IMR-90 (cell line): ENCODE measurements at regions not wholly inside any gene's neighbourhood (a gene's known extent, or its start where the extent isn't known, plus 50 kb on each side); places are given as distances from the start of the nearest gene placed in this dataset.

Source experiments
- ATAC-seq: fragments of 200-7000 bp; cut with Tn5 transposase; 2 replicates; pipeline ENCODE4 v1.9.1; 2020; ENCODE audit warnings: low read depth, mild to moderate bottlenecking, moderate library complexity
- BruUV-seq: library from RNA; stranded (reverse); fragments of 400-500 nt; replicated peaks from 2 replicates; lab custom pipeline; 2021; lab: Mats Ljungman, UMichigan
- CTCF ChIA-PET: fragments of 300-600 bp; formaldehyde crosslinking; extraction: SDS; loops from one replicate; lab custom pipeline; 2021; ENCODE audit warnings: antibody characterized with exemption; lab: Yijun Ruan, JAX
- POLR2A ChIA-PET: fragments of 300-600 bp; sonication (Branson Sonifier 250); formaldehyde crosslinking; loops from one replicate; lab custom pipeline; 2022; ENCODE audit warnings: antibody characterized with exemption; ENCODE audit not compliant: unreplicated experiment; lab: Charles Lee
- DNase-seq: peaks from one replicate; pipeline ENCODE4 v3.0.0; 2013
- H2AFZ ChIP-seq: replicated peaks from 2 replicates; pipeline ENCODE3; 2013; ENCODE audit warnings: low read length, mild to moderate bottlenecking; ENCODE audit not compliant: poor library complexity
- H2AK5ac ChIP-seq: 2 replicates; pipeline ENCODE4 v1.6.1; 2013; ENCODE audit warnings: low read depth, low read length, inconsistent platforms
- H2AK9ac ChIP-seq: replicated peaks from 2 replicates; pipeline ENCODE3; 2013; ENCODE audit warnings: mild to moderate bottlenecking, low read depth, low read length, moderate library complexity; ENCODE audit not compliant: poor library complexity
- H2BK120ac ChIP-seq: 2 replicates; pipeline ENCODE4 v1.6.1; 2013; ENCODE audit warnings: low read depth, low read length, inconsistent platforms
- H2BK15ac ChIP-seq: 3 replicates; pipeline ENCODE4 v1.6.1; 2013; ENCODE audit warnings: low read depth, low read length, inconsistent platforms
- H2BK20ac ChIP-seq: 2 replicates; pipeline ENCODE4 v1.6.1; 2013; ENCODE audit warnings: low read depth, mild to moderate bottlenecking, inconsistent platforms, low read length, moderate library complexity
- H2BK5ac ChIP-seq: 2 replicates; pipeline ENCODE4 v1.6.1; 2013; ENCODE audit warnings: mild to moderate bottlenecking, low read depth, low read length, inconsistent platforms; ENCODE audit not compliant: poor library complexity, severe bottlenecking
- H3K14ac ChIP-seq: replicated peaks from 2 replicates; pipeline ENCODE4 v1.6.1; 2013; ENCODE audit warnings: low read depth, low read length, inconsistent platforms
- H3K18ac ChIP-seq: 2 replicates; pipeline ENCODE4 v1.6.1; 2013; ENCODE audit warnings: low read depth, low read length, control low read depth
- H3K23ac ChIP-seq: 2 replicates; pipeline ENCODE4 v1.6.1; 2013; ENCODE audit warnings: low read depth, low read length, inconsistent platforms
- H3K27ac ChIP-seq: 2 replicates; pipeline ENCODE4 v1.5.1; 2013; ENCODE audit warnings: mild to moderate bottlenecking, control low read depth, low read length; ENCODE audit not compliant: insufficient read depth
- H3K27me3 ChIP-seq: 2 replicates; pipeline ENCODE4 v1.6.1; 2013; ENCODE audit warnings: low read length; ENCODE audit not compliant: control insufficient read depth, insufficient read depth
- H3K36me3 ChIP-seq: 2 replicates; pipeline ENCODE4 v1.6.1; 2013; ENCODE audit warnings: low read length, mixed read lengths; ENCODE audit not compliant: control insufficient read depth, insufficient read depth
- H3K4ac ChIP-seq: 2 replicates; pipeline ENCODE4 v1.6.1; 2013; ENCODE audit warnings: low read depth, low read length, inconsistent platforms
- H3K4me1 ChIP-seq: 2 replicates; pipeline ENCODE4 v1.6.1; 2013; ENCODE audit warnings: low read length, mixed read lengths; ENCODE audit not compliant: control insufficient read depth, insufficient read depth
- H3K4me2 ChIP-seq: 2 replicates; pipeline ENCODE4 v1.6.1; 2013; ENCODE audit warnings: low read depth, mild to moderate bottlenecking, control low read depth, low read length, moderate library complexity
- H3K4me3 ChIP-seq: 2 replicates; pipeline ENCODE4 v1.5.1; 2013; ENCODE audit warnings: low read depth, mild to moderate bottlenecking, control low read depth, low read length, moderate library complexity; ENCODE audit not compliant: insufficient read depth
- H3K56ac ChIP-seq: 2 replicates; pipeline ENCODE4 v1.6.1; 2013; ENCODE audit warnings: low read length, inconsistent platforms; ENCODE audit not compliant: insufficient read depth; ENCODE audit errors: extremely low read depth
- H3K79me1 ChIP-seq, 2 experiments: 2 replicates each; pipeline ENCODE4 v1.6.1; 2013; ENCODE audit warnings: low read length in 2 of 2, inconsistent platforms in 1 of 2, low read depth in 1 of 2
- H3K9ac ChIP-seq: 2 replicates; pipeline ENCODE4 v1.6.1; 2013; ENCODE audit warnings: low read depth, low read length, control low read depth
- H3K9me1 ChIP-seq: 2 replicates; pipeline ENCODE4 v1.6.1; 2013; ENCODE audit warnings: low read length, inconsistent platforms; ENCODE audit not compliant: insufficient read depth
- H3K9me3 ChIP-seq: 2 replicates; pipeline ENCODE4 v1.6.1; 2013; ENCODE audit warnings: low read length; ENCODE audit not compliant: control insufficient read depth, insufficient read depth
- H4K20me1 ChIP-seq: 2 replicates; pipeline ENCODE4 v1.6.1; 2013; ENCODE audit warnings: low read length, inconsistent platforms; ENCODE audit not compliant: insufficient read depth
- H4K5ac ChIP-seq: 2 replicates; pipeline ENCODE4 v1.6.1; 2013; ENCODE audit warnings: mild to moderate bottlenecking, low read depth, low read length, control low read depth
- H4K8ac ChIP-seq, 2 experiments: 2 replicates each; pipeline ENCODE4 v1.6.1; 2013; ENCODE audit warnings: low read depth in 2 of 2, low read length in 2 of 2, control low read depth in 1 of 2, inconsistent platforms in 1 of 2
- H4K91ac ChIP-seq: 2 replicates; pipeline ENCODE4 v1.6.1; 2013; ENCODE audit warnings: low read depth, low read length, inconsistent platforms; ENCODE audit not compliant: insufficient read depth
- BHLHE40 ChIP-seq: fragments of 150-350 bp; IDR thresholded peaks from 2 replicates; pipeline ENCODE4 v1.6.1; 2016; ENCODE audit warnings: mild to moderate bottlenecking, low read depth, low read length
- FOS ChIP-seq: fragments of 150-350 bp; IDR thresholded peaks from 2 replicates; pipeline ENCODE4 v1.6.1; 2016; ENCODE audit warnings: low read depth, low read length
- MAFK ChIP-seq: IDR thresholded peaks from 2 replicates; pipeline ENCODE4 v1.6.1; 2012; ENCODE audit warnings: low read depth, low read length, improper control_type of control experiment
- MXI1 ChIP-seq: IDR thresholded peaks from 2 replicates; pipeline ENCODE4 v1.6.1; 2012; ENCODE audit warnings: low read depth, mild to moderate bottlenecking, low read length, moderate library complexity, borderline replicate concordance
- NFE2L2 ChIP-seq: fragments of 150-350 bp; IDR thresholded peaks from 2 replicates; pipeline ENCODE4 v1.6.1; 2016; ENCODE audit warnings: low read depth, mild to moderate bottlenecking, low read length
- RAD21 ChIP-seq: IDR thresholded peaks from 2 replicates; pipeline ENCODE4 v1.6.1; 2012; ENCODE audit warnings: low read length, improper control_type of control experiment
- RFX5 ChIP-seq: IDR thresholded peaks from 2 replicates; pipeline ENCODE4 v1.8.0; 2012; ENCODE audit warnings: low read depth, mild to moderate bottlenecking, low read length, moderate library complexity
- WGBS, 2 experiments: methylation state at CpG; one replicate each; pipeline versions ENCODE4 v1.1.5 to v1.1.7; 2013; ENCODE audit warnings: missing lambda C conversion rate in 2 of 2; ENCODE audit not compliant: insufficient read length in 1 of 2; ENCODE audit errors: extremely low coverage in 2 of 2; 5-methylcytosine and 5-hydroxymethylcytosine counted together
- dilution Hi-C: fragments of 300-500 bp; cut with HindIII; formaldehyde crosslinking; loops from one replicate; pipeline ENCODE4 v1.14.3; 2018; ENCODE audit warnings: low sequenced_read_pairs; ENCODE audit not compliant: unreplicated experiment
- in situ Hi-C: fragments of 300-500 bp; cut with MboI; formaldehyde crosslinking; loops from 3 replicates; pipeline ENCODE4 v1.14.3; 2019; ENCODE audit warnings: low sequenced_read_pairs, inconsistent platforms, mixed read lengths
- intact Hi-C: fragments of 100-400 bp; cut with micrococcal nuclease; formaldehyde crosslinking; loops from 2 replicates; pipeline ENCODE4 v1.10.0; 2022
- TF ChIP-seq, protein P1 (sequence below): conservative IDR thresholded peaks from 2 replicates; pipeline ENCODE4 v1.5.1; 2012; ENCODE audit warnings: mild to moderate bottlenecking, low read depth, low read length, improper control_type of control experiment
- TF ChIP-seq, protein P2 (sequence below): fragments of 150-350 bp; IDR thresholded peaks from 2 replicates; pipeline ENCODE4 v1.6.1; 2016; ENCODE audit warnings: low read depth, mild to moderate bottlenecking, low read length, moderate library complexity, borderline replicate concordance

- Histone ChIP-seq H3K9ac (no peak overlapping the region), H4K20me1 (no peaks in the 10 kb centered on the region), H3K27me3 (no peaks in the 10 kb centered on the region; the same call in 1 of the 2 replicates), H3K23ac (no peak overlapping the region), H3K79me1 (no peaks in the 10 kb centered on the region), H3K9me3 (no peaks in the 10 kb centered on the region), H3K4me1 (no peaks in the 10 kb centered on the region), H3K4ac (no peak overlapping the region), H2BK15ac (no peak overlapping the region), H3K14ac (no peak overlapping the region), H4K5ac (no peak overlapping the region), H2BK120ac (no peak overlapping the region), H2BK5ac (no peak overlapping the region), H3K4me3 (no peak overlapping the region), H4K91ac (no peak overlapping the region), H4K8ac (no peak overlapping the region), H2BK20ac (no peak overlapping the region), H3K27ac (no peak overlapping the region), H2AK5ac (no peak overlapping the region), H3K56ac (no peak overlapping the region), H3K4me2 (no peak overlapping the region), H3K9me1 (no peaks in the 10 kb centered on the region), H3K36me3 (no peaks in the 10 kb centered on the region), H2AFZ (no peak overlapping the region), H2AK9ac (no peak overlapping the region), H3K18ac (no peak overlapping the region)
- POLR2A ChIA-PET, result no interaction called here
- CTCF ChIA-PET, result no interaction called here
- DNase-seq (no peak), ATAC-seq (no peak)
- intact Hi-C loops, result no loop called here
- in situ Hi-C loops, result no loop called here
- 100% methylated on average over 1 of the region's 2 CpGs; no CpG with 5 or more reads in 1 of the 2 experiments for WGBS, 2 experiments
- TF ChIP-seq, protein P1, sequence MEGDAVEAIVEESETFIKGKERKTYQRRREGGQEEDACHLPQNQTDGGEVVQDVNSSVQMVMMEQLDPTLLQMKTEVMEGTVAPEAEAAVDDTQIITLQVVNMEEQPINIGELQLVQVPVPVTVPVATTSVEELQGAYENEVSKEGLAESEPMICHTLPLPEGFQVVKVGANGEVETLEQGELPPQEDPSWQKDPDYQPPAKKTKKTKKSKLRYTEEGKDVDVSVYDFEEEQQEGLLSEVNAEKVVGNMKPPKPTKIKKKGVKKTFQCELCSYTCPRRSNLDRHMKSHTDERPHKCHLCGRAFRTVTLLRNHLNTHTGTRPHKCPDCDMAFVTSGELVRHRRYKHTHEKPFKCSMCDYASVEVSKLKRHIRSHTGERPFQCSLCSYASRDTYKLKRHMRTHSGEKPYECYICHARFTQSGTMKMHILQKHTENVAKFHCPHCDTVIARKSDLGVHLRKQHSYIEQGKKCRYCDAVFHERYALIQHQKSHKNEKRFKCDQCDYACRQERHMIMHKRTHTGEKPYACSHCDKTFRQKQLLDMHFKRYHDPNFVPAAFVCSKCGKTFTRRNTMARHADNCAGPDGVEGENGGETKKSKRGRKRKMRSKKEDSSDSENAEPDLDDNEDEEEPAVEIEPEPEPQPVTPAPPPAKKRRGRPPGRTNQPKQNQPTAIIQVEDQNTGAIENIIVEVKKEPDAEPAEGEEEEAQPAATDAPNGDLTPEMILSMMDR, result no peak
- TF ChIP-seq RFX5 (no peak), NFE2L2 (no peak), FOS (no peak), MAFK (no peak), BHLHE40 (no peak), RAD21 (no peak), MXI1 (no peak)
- TF ChIP-seq, protein P2, sequence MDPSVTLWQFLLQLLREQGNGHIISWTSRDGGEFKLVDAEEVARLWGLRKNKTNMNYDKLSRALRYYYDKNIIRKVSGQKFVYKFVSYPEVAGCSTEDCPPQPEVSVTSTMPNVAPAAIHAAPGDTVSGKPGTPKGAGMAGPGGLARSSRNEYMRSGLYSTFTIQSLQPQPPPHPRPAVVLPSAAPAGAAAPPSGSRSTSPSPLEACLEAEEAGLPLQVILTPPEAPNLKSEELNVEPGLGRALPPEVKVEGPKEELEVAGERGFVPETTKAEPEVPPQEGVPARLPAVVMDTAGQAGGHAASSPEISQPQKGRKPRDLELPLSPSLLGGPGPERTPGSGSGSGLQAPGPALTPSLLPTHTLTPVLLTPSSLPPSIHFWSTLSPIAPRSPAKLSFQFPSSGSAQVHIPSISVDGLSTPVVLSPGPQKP, result no peak
- BruUV-seq, result no TSS peak
- dilution Hi-C loops, result no loop called here
These were observed 608.8 kb upstream of the BOD1L1 start for GRCh38 chr4:14236359-14236758.
